ENCODE measurements at regions not wholly inside any gene's neighbourhood (a gene's known extent, or its start where the extent isn't known, plus 50 kb on each side); places are given as distances from the start of the nearest gene placed in this dataset.

GRCh38 chr5:86679949-86680348 lies 62.2 kb downstream of the COX7C start:
- H3K4me1 Mint-ChIP-seq: no peaks in the 10 kb centered on the region
- ATAC-seq (ENCODE audit: low read depth): no peak
- POLR2A ChIA-PET: no interaction called here
- H3K27me3 ChIP-seq (replicated peaks in 1 of 4; ENCODE audit: control extremely low read depth in 1 of 4, control insufficient read depth in 3 of 4, insufficient read depth in 4 of 4, low read length in 3 of 4): no peaks in the 10 kb centered on the region
- CTCF ChIA-PET: interaction anchor here (1.5 kb wide), 1 partner anchor 9 kb away, joined by 5 read pairs; no protein-coding TSS in a partner anchor
- H3K36me3 ChIP-seq (replicated peaks in 1 of 2; ENCODE audit: control extremely low read depth in 1 of 2, control insufficient read depth in 1 of 2, extremely low read depth in 1 of 2, insufficient read depth in 2 of 2, low read length in 1 of 2): no peaks in the 10 kb centered on the region
- H3K9ac ChIP-seq (ENCODE audit: low read length): no peak overlapping the region
- no peak overlapping the region for H2AFZ ChIP-seq (ENCODE audit: insufficient read depth, low read depth, low read length, poor library complexity, severe bottlenecking)
- H3K4me1 ChIP-seq (ENCODE audit: control insufficient read depth in 2 of 2, insufficient read depth in 2 of 2, low read length in 2 of 2): no peaks in the 10 kb centered on the region
- no CpG with 5 or more reads among the region's 2 CpGs for WGBS (ENCODE audit: insufficient coverage)
- no peaks in the 10 kb centered on the region for H3K27me3 Mint-ChIP-seq
- H3K4me3 Mint-ChIP-seq: no peak overlapping the region
- TF ChIP-seq CTCF (IDR thresholded peaks at IDR 0.05) (no peak), EZH2 (IDR thresholded peaks at IDR 0.05; ENCODE audit: borderline replicate concordance, insufficient read depth, low read depth, low read length, poor library complexity, severe bottlenecking) (no peak)
- no peak overlapping the region for H3K27ac Mint-ChIP-seq
- H4K20me1 ChIP-seq (ENCODE audit: control insufficient read depth, insufficient read depth, low read length, poor library complexity, severe bottlenecking): no peaks in the 10 kb centered on the region
- H3K9me3 Mint-ChIP-seq (ENCODE audit: insufficient read depth): no peaks in the 10 kb centered on the region
- no peak overlapping the region for H3K4me3 ChIP-seq (ENCODE audit: control extremely low read depth in 1 of 5, extremely low read depth in 1 of 5, insufficient read depth in 1 of 5, low read depth in 2 of 5, low read length in 4 of 5)
- intact Hi-C loops (cut with micrococcal nuclease): no loop called here
- H3K9me3 ChIP-seq (ENCODE audit: control extremely low read depth in 1 of 3, control insufficient read depth in 2 of 3, insufficient read depth in 1 of 3, low read length in 2 of 3): no peaks in the 10 kb centered on the region
- H3K27ac ChIP-seq (ENCODE audit: low read length in 2 of 2): no peak overlapping the region
- DNase-seq: no peak
- H3K79me2 ChIP-seq (ENCODE audit: control insufficient read depth, insufficient read depth, low read length): no peaks in the 10 kb centered on the region
- no peak overlapping the region for H3K4me2 ChIP-seq (replicated peaks; ENCODE audit: low read depth, low read length, poor library complexity, severe bottlenecking)

- DNase-seq: no peak
- Histone ChIP-seq H3K9me3 (ENCODE audit: control extremely low read depth in 1 of 3, control insufficient read depth in 2 of 3, insufficient read depth in 1 of 3, low read length in 2 of 3) (no peaks in the 10 kb centered on the region), H3K4me2 (replicated peaks; ENCODE audit: low read depth, low read length, poor library complexity, severe bottlenecking) (no peak overlapping the region), H4K20me1 (ENCODE audit: control insufficient read depth, insufficient read depth, low read length, poor library complexity, severe bottlenecking) (no peaks in the 10 kb centered on the region), H3K9ac (ENCODE audit: low read length) (no peak overlapping the region), H3K36me3 (replicated peaks in 1 of 2; ENCODE audit: control extremely low read depth in 1 of 2, control insufficient read depth in 1 of 2, extremely low read depth in 1 of 2, insufficient read depth in 2 of 2, low read length in 1 of 2) (no peaks in the 10 kb centered on the region), H3K79me2 (ENCODE audit: control insufficient read depth, insufficient read depth, low read length) (no peaks in the 10 kb centered on the region), H3K4me1 (ENCODE audit: control insufficient read depth in 2 of 2, insufficient read depth in 2 of 2, low read length in 2 of 2) (no peaks in the 10 kb centered on the region), H3K4me3 (ENCODE audit: control extremely low read depth in 1 of 5, extremely low read depth in 1 of 5, insufficient read depth in 1 of 5, low read depth in 2 of 5, low read length in 4 of 5) (no peak overlapping the region), H2AFZ (ENCODE audit: insufficient read depth, low read depth, low read length, poor library complexity, severe bottlenecking) (no peak overlapping the region), H3K27ac (ENCODE audit: low read length in 2 of 2) (no peak overlapping the region), H3K27me3 (replicated peaks in 1 of 4; ENCODE audit: control extremely low read depth in 1 of 4, control insufficient read depth in 3 of 4, insufficient read depth in 4 of 4, low read length in 3 of 4) (no peaks in the 10 kb centered on the region)
- Mint-ChIP-seq H3K27me3 (no peaks in the 10 kb centered on the region), H3K4me1 (no peaks in the 10 kb centered on the region), H3K27ac (no peak overlapping the region), H3K9me3 (ENCODE audit: insufficient read depth) (no peaks in the 10 kb centered on the region), H3K4me3 (no peak overlapping the region)
- CTCF ChIA-PET: no interaction called here
- intact Hi-C loops (cut with micrococcal nuclease): no loop called here
- TF ChIP-seq CTCF (IDR thresholded peaks at IDR 0.05): no peak
- TF ChIP-seq EZH2 (IDR thresholded peaks at IDR 0.05; ENCODE audit: borderline replicate concordance, insufficient read depth, low read depth, low read length, poor library complexity, severe bottlenecking): no peak
- no CpG with 5 or more reads among the region's 2 CpGs for WGBS (ENCODE audit: insufficient coverage)
- POLR2A ChIA-PET: no interaction called here
- no peak for ATAC-seq (ENCODE audit: low read depth)
Observed at GRCh38 chr5:86684222-86684621, 66.5 kb downstream of the COX7C start.

Data from B cell (primary cell).